IMR-90 (cell line): ENCODE measurements at regions not wholly inside any gene's neighbourhood (a gene's known extent, or its start where the extent isn't known, plus 50 kb on each side); places are given as distances from the start of the nearest gene placed in this dataset.

Source experiments
- ATAC-seq: fragments of 200-7000 bp; cut with Tn5 transposase; 2 replicates; pipeline ENCODE4 v1.9.1; 2020; ENCODE audit warnings: low read depth, mild to moderate bottlenecking, moderate library complexity
- BruUV-seq: library from RNA; stranded (reverse); fragments of 400-500 nt; replicated peaks from 2 replicates; lab custom pipeline; 2021; lab: Mats Ljungman, UMichigan
- CTCF ChIA-PET: fragments of 300-600 bp; formaldehyde crosslinking; extraction: SDS; loops from one replicate; lab custom pipeline; 2021; ENCODE audit warnings: antibody characterized with exemption; lab: Yijun Ruan, JAX
- POLR2A ChIA-PET: fragments of 300-600 bp; sonication (Branson Sonifier 250); formaldehyde crosslinking; loops from one replicate; lab custom pipeline; 2022; ENCODE audit warnings: antibody characterized with exemption; ENCODE audit not compliant: unreplicated experiment; lab: Charles Lee
- DNase-seq: peaks from one replicate; pipeline ENCODE4 v3.0.0; 2013
- H2AFZ ChIP-seq: replicated peaks from 2 replicates; pipeline ENCODE3; 2013; ENCODE audit warnings: low read length, mild to moderate bottlenecking; ENCODE audit not compliant: poor library complexity
- H2AK5ac ChIP-seq: 2 replicates; pipeline ENCODE4 v1.6.1; 2013; ENCODE audit warnings: low read depth, low read length, inconsistent platforms
- H2AK9ac ChIP-seq: replicated peaks from 2 replicates; pipeline ENCODE3; 2013; ENCODE audit warnings: mild to moderate bottlenecking, low read depth, low read length, moderate library complexity; ENCODE audit not compliant: poor library complexity
- H2BK120ac ChIP-seq: 2 replicates; pipeline ENCODE4 v1.6.1; 2013; ENCODE audit warnings: low read depth, low read length, inconsistent platforms
- H2BK15ac ChIP-seq: 3 replicates; pipeline ENCODE4 v1.6.1; 2013; ENCODE audit warnings: low read depth, low read length, inconsistent platforms
- H2BK20ac ChIP-seq: 2 replicates; pipeline ENCODE4 v1.6.1; 2013; ENCODE audit warnings: low read depth, mild to moderate bottlenecking, inconsistent platforms, low read length, moderate library complexity
- H2BK5ac ChIP-seq: 2 replicates; pipeline ENCODE4 v1.6.1; 2013; ENCODE audit warnings: mild to moderate bottlenecking, low read depth, low read length, inconsistent platforms; ENCODE audit not compliant: poor library complexity, severe bottlenecking
- H3K14ac ChIP-seq: replicated peaks from 2 replicates; pipeline ENCODE4 v1.6.1; 2013; ENCODE audit warnings: low read depth, low read length, inconsistent platforms
- H3K18ac ChIP-seq: 2 replicates; pipeline ENCODE4 v1.6.1; 2013; ENCODE audit warnings: low read depth, low read length, control low read depth
- H3K23ac ChIP-seq: 2 replicates; pipeline ENCODE4 v1.6.1; 2013; ENCODE audit warnings: low read depth, low read length, inconsistent platforms
- H3K27ac ChIP-seq: 2 replicates; pipeline ENCODE4 v1.5.1; 2013; ENCODE audit warnings: mild to moderate bottlenecking, control low read depth, low read length; ENCODE audit not compliant: insufficient read depth
- H3K27me3 ChIP-seq: 2 replicates; pipeline ENCODE4 v1.6.1; 2013; ENCODE audit warnings: low read length; ENCODE audit not compliant: control insufficient read depth, insufficient read depth
- H3K36me3 ChIP-seq: 2 replicates; pipeline ENCODE4 v1.6.1; 2013; ENCODE audit warnings: low read length, mixed read lengths; ENCODE audit not compliant: control insufficient read depth, insufficient read depth
- H3K4ac ChIP-seq: 2 replicates; pipeline ENCODE4 v1.6.1; 2013; ENCODE audit warnings: low read depth, low read length, inconsistent platforms
- H3K4me1 ChIP-seq: 2 replicates; pipeline ENCODE4 v1.6.1; 2013; ENCODE audit warnings: low read length, mixed read lengths; ENCODE audit not compliant: control insufficient read depth, insufficient read depth
- H3K4me2 ChIP-seq: 2 replicates; pipeline ENCODE4 v1.6.1; 2013; ENCODE audit warnings: low read depth, mild to moderate bottlenecking, control low read depth, low read length, moderate library complexity
- H3K4me3 ChIP-seq: 2 replicates; pipeline ENCODE4 v1.5.1; 2013; ENCODE audit warnings: low read depth, mild to moderate bottlenecking, control low read depth, low read length, moderate library complexity; ENCODE audit not compliant: insufficient read depth
- H3K56ac ChIP-seq: 2 replicates; pipeline ENCODE4 v1.6.1; 2013; ENCODE audit warnings: low read length, inconsistent platforms; ENCODE audit not compliant: insufficient read depth; ENCODE audit errors: extremely low read depth
- H3K79me1 ChIP-seq, 2 experiments: 2 replicates each; pipeline ENCODE4 v1.6.1; 2013; ENCODE audit warnings: low read length in 2 of 2, inconsistent platforms in 1 of 2, low read depth in 1 of 2
- H3K9ac ChIP-seq: 2 replicates; pipeline ENCODE4 v1.6.1; 2013; ENCODE audit warnings: low read depth, low read length, control low read depth
- H3K9me1 ChIP-seq: 2 replicates; pipeline ENCODE4 v1.6.1; 2013; ENCODE audit warnings: low read length, inconsistent platforms; ENCODE audit not compliant: insufficient read depth
- H3K9me3 ChIP-seq: 2 replicates; pipeline ENCODE4 v1.6.1; 2013; ENCODE audit warnings: low read length; ENCODE audit not compliant: control insufficient read depth, insufficient read depth
- H4K20me1 ChIP-seq: 2 replicates; pipeline ENCODE4 v1.6.1; 2013; ENCODE audit warnings: low read length, inconsistent platforms; ENCODE audit not compliant: insufficient read depth
- H4K5ac ChIP-seq: 2 replicates; pipeline ENCODE4 v1.6.1; 2013; ENCODE audit warnings: mild to moderate bottlenecking, low read depth, low read length, control low read depth
- H4K8ac ChIP-seq, 2 experiments: 2 replicates each; pipeline ENCODE4 v1.6.1; 2013; ENCODE audit warnings: low read depth in 2 of 2, low read length in 2 of 2, control low read depth in 1 of 2, inconsistent platforms in 1 of 2
- H4K91ac ChIP-seq: 2 replicates; pipeline ENCODE4 v1.6.1; 2013; ENCODE audit warnings: low read depth, low read length, inconsistent platforms; ENCODE audit not compliant: insufficient read depth
- CEBPB ChIP-seq: IDR thresholded peaks from 2 replicates; pipeline ENCODE4 v1.6.1; 2012; ENCODE audit warnings: low read depth, low read length, improper control_type of control experiment
- ELK1 ChIP-seq: fragments of 150-350 bp; IDR thresholded peaks from 2 replicates; pipeline ENCODE4 v1.6.1; 2016; ENCODE audit warnings: low read depth, mild to moderate bottlenecking, low read length, moderate library complexity, borderline replicate concordance
- FOS ChIP-seq: fragments of 150-350 bp; IDR thresholded peaks from 2 replicates; pipeline ENCODE4 v1.6.1; 2016; ENCODE audit warnings: low read depth, low read length
- MAFK ChIP-seq: IDR thresholded peaks from 2 replicates; pipeline ENCODE4 v1.6.1; 2012; ENCODE audit warnings: low read depth, low read length, improper control_type of control experiment
- MAZ ChIP-seq: IDR thresholded peaks from 2 replicates; pipeline ENCODE4 v1.6.1; 2012; ENCODE audit warnings: low read depth, mild to moderate bottlenecking, low read length, improper control_type of control experiment, moderate library complexity, borderline replicate concordance
- MXI1 ChIP-seq: IDR thresholded peaks from 2 replicates; pipeline ENCODE4 v1.6.1; 2012; ENCODE audit warnings: low read depth, mild to moderate bottlenecking, low read length, moderate library complexity, borderline replicate concordance
- NFE2L2 ChIP-seq: fragments of 150-350 bp; IDR thresholded peaks from 2 replicates; pipeline ENCODE4 v1.6.1; 2016; ENCODE audit warnings: low read depth, mild to moderate bottlenecking, low read length
- POLR2A ChIP-seq: IDR thresholded peaks from 2 replicates; pipeline ENCODE4 v1.6.1; 2012; ENCODE audit warnings: mild to moderate bottlenecking, low read depth, low read length
- RAD21 ChIP-seq: IDR thresholded peaks from 2 replicates; pipeline ENCODE4 v1.6.1; 2012; ENCODE audit warnings: low read length, improper control_type of control experiment
- WGBS, 2 experiments: methylation state at CpG; one replicate each; pipeline versions ENCODE4 v1.1.5 to v1.1.7; 2013; ENCODE audit warnings: missing lambda C conversion rate in 2 of 2; ENCODE audit not compliant: insufficient read length in 1 of 2; ENCODE audit errors: extremely low coverage in 2 of 2; 5-methylcytosine and 5-hydroxymethylcytosine counted together
- dilution Hi-C: fragments of 300-500 bp; cut with HindIII; formaldehyde crosslinking; loops from one replicate; pipeline ENCODE4 v1.14.3; 2018; ENCODE audit warnings: low sequenced_read_pairs; ENCODE audit not compliant: unreplicated experiment
- in situ Hi-C: fragments of 300-500 bp; cut with MboI; formaldehyde crosslinking; loops from 3 replicates; pipeline ENCODE4 v1.14.3; 2019; ENCODE audit warnings: low sequenced_read_pairs, inconsistent platforms, mixed read lengths
- intact Hi-C: fragments of 100-400 bp; cut with micrococcal nuclease; formaldehyde crosslinking; loops from 2 replicates; pipeline ENCODE4 v1.10.0; 2022
- TF ChIP-seq, protein P1 (sequence below): conservative IDR thresholded peaks from 2 replicates; pipeline ENCODE4 v1.5.1; 2012; ENCODE audit warnings: mild to moderate bottlenecking, low read depth, low read length, improper control_type of control experiment

DNA sequence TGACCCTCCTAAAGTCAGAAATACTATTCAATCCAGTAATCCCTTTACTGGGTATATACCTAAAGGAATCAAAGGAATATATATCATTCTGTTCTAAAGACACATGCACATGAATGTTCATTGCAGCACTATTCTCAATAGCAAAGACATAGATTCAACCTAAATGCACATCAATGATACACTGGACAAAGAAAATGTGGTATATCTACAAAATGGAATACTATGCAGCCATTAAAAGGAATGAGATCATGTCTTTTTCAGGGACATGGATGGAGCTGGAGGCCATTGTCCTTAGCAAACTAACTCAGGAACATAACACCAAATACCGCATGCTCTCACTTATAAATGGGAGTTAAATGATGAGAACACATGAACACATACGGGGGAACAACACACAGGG is 306.0 kb upstream of the EPHA5 start:
- ChIA-PET POLR2A (no interaction called here), CTCF (no interaction called here)
- Histone ChIP-seq H3K4me1 (no peaks in the 10 kb centered on the region), H3K9ac (no peak overlapping the region), H3K27me3 (no peaks in the 10 kb centered on the region), H3K14ac (no peak overlapping the region), H3K18ac (no peak overlapping the region), H4K91ac (no peak overlapping the region), H4K5ac (no peak overlapping the region), H2BK15ac (no peak overlapping the region), H3K4ac (no peak overlapping the region), H4K8ac (no peak overlapping the region), H2BK20ac (no peak overlapping the region), H3K27ac (no peak overlapping the region), H2BK120ac (no peak overlapping the region), H2AFZ (no peak overlapping the region), H3K56ac (no peak overlapping the region), H3K4me2 (no peak overlapping the region), H3K36me3 (no peaks in the 10 kb centered on the region), H4K20me1 (no peaks in the 10 kb centered on the region), H3K79me1 (no peaks in the 10 kb centered on the region), H3K4me3 (no peak overlapping the region), H2BK5ac (no peak overlapping the region), H3K9me1 (no peaks in the 10 kb centered on the region), H2AK9ac (no peak overlapping the region), H2AK5ac (no peak overlapping the region), H3K23ac (no peak overlapping the region), H3K9me3 (peaks cover 8% of the 10 kb centered on the region; the same call in 1 of the 2 replicates)
- no CpG with 5 or more reads among the region's 2 CpGs for WGBS, 2 experiments
- in situ Hi-C loops, result no loop called here
- BruUV-seq, result no TSS peak
- no peak for TF ChIP-seq CEBPB
- no peak for TF ChIP-seq POLR2A
- TF ChIP-seq NFE2L2, result no peak
- TF ChIP-seq, protein P1, sequence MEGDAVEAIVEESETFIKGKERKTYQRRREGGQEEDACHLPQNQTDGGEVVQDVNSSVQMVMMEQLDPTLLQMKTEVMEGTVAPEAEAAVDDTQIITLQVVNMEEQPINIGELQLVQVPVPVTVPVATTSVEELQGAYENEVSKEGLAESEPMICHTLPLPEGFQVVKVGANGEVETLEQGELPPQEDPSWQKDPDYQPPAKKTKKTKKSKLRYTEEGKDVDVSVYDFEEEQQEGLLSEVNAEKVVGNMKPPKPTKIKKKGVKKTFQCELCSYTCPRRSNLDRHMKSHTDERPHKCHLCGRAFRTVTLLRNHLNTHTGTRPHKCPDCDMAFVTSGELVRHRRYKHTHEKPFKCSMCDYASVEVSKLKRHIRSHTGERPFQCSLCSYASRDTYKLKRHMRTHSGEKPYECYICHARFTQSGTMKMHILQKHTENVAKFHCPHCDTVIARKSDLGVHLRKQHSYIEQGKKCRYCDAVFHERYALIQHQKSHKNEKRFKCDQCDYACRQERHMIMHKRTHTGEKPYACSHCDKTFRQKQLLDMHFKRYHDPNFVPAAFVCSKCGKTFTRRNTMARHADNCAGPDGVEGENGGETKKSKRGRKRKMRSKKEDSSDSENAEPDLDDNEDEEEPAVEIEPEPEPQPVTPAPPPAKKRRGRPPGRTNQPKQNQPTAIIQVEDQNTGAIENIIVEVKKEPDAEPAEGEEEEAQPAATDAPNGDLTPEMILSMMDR, result no peak
- no peak for TF ChIP-seq ELK1
- TF ChIP-seq RAD21, result no peak
- no peak for TF ChIP-seq MAFK
- no peak for TF ChIP-seq MAZ
- TF ChIP-seq MXI1, result no peak
- no peak for TF ChIP-seq FOS
- no peak for ATAC-seq
- intact Hi-C loops, result no loop called here
- dilution Hi-C loops, result no loop called here
- DNase-seq, result no peak
